Lower lobe of right lung (tissue), 2 donors: ENCODE measurements at regions not wholly inside any gene's neighbourhood (a gene's known extent, or its start where the extent isn't known, plus 50 kb on each side); places are given as distances from the start of the nearest gene placed in this dataset.
A peak's percentile ranks its signal among the peaks of the same experiment; 100 is the strongest.

Source experiments
- ATAC-seq, 2 donors: fragments of 200-7000 bp; cut with Tn5 transposase; one replicate each; pipeline ENCODE4 v1.9.1; 2020 to 2022; ENCODE audit warnings: mild to moderate bottlenecking in 2 of 2, moderate library complexity in 2 of 2
- DNase-seq: peaks from one replicate; pipeline ENCODE4 v3.0.0-alpha.2; 2020
- H3K27ac ChIP-seq: fragments of 200-600 bp; one replicate; pipeline ENCODE4 v1.8.0; 2022
- H3K27me3 ChIP-seq: fragments of 200-600 bp; one replicate; pipeline ENCODE4 v1.8.0; 2022; ENCODE audit warnings: low read depth
- H3K36me3 ChIP-seq: fragments of 200-600 bp; one replicate; pipeline ENCODE4 v1.8.0; 2022; ENCODE audit warnings: mild to moderate bottlenecking
- H3K4me1 ChIP-seq: fragments of 200-600 bp; one replicate; pipeline ENCODE4 v1.8.0; 2022
- H3K4me3 ChIP-seq: fragments of 200-600 bp; one replicate; pipeline ENCODE4 v1.8.0; 2022; ENCODE audit warnings: mild to moderate bottlenecking
- H3K9me3 ChIP-seq: fragments of 200-600 bp; one replicate; pipeline ENCODE4 v1.8.0; 2022
- intact Hi-C: fragments of 100-400 bp; cut with DNase I; formaldehyde crosslinking; loops from one replicate; pipeline ENCODE4 v1.11.0; 2022
- TF ChIP-seq, protein P1 (sequence below): fragments of 200-600 bp; IDR thresholded peaks from one replicate; pipeline ENCODE4 v1.8.0; 2022; ENCODE audit warnings: antibody characterized with exemption, mild to moderate bottlenecking
- donor health status: DM: no; HTN: yes; CAD: no; lungs with severe emphysema.

DNA sequence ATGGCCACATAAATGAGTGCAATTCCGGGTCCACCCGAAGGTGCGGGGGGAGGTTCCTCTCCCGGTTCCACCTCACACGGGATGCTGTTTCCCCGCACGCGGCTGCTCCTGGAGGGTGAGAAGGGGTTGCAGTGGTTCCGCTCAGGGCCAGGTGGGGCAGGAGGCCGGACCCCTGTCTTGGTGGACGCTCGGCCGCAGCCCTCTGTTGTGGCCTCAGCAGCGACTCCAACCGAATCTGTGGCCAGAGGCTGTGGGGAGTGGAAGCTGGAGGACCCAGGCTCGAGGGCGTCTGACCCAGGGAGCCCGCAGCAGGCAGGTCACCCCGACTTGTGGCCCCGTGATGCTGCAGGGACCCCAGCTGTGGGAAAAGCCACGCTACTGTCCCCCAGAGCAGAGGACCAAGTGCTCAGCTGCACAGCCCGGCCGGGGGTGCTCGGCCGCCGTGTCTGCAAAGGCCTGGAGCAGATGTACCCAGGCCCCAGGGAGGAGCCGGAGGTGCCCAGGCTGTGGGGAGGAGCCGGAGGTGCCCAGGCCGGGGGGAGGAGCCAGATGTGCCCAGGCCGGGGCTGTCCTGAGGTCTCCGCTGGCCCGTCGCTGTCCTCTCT lies 83.9 kb downstream of the RTP5 start:
- Histone ChIP-seq H3K4me1 (peaks cover 8% of the 10 kb centered on the region), H3K27me3 (peaks cover 3% of the 10 kb centered on the region), H3K27ac (no peak overlapping the region), H3K4me3 (no peak overlapping the region), H3K9me3 (no peaks in the 10 kb centered on the region), H3K36me3 (no peaks in the 10 kb centered on the region)
- intact Hi-C loops: no loop called here
- TF ChIP-seq, protein P1, sequence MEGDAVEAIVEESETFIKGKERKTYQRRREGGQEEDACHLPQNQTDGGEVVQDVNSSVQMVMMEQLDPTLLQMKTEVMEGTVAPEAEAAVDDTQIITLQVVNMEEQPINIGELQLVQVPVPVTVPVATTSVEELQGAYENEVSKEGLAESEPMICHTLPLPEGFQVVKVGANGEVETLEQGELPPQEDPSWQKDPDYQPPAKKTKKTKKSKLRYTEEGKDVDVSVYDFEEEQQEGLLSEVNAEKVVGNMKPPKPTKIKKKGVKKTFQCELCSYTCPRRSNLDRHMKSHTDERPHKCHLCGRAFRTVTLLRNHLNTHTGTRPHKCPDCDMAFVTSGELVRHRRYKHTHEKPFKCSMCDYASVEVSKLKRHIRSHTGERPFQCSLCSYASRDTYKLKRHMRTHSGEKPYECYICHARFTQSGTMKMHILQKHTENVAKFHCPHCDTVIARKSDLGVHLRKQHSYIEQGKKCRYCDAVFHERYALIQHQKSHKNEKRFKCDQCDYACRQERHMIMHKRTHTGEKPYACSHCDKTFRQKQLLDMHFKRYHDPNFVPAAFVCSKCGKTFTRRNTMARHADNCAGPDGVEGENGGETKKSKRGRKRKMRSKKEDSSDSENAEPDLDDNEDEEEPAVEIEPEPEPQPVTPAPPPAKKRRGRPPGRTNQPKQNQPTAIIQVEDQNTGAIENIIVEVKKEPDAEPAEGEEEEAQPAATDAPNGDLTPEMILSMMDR: no peak
- ATAC-seq (no peak), DNase-seq (no peak)

DNA sequence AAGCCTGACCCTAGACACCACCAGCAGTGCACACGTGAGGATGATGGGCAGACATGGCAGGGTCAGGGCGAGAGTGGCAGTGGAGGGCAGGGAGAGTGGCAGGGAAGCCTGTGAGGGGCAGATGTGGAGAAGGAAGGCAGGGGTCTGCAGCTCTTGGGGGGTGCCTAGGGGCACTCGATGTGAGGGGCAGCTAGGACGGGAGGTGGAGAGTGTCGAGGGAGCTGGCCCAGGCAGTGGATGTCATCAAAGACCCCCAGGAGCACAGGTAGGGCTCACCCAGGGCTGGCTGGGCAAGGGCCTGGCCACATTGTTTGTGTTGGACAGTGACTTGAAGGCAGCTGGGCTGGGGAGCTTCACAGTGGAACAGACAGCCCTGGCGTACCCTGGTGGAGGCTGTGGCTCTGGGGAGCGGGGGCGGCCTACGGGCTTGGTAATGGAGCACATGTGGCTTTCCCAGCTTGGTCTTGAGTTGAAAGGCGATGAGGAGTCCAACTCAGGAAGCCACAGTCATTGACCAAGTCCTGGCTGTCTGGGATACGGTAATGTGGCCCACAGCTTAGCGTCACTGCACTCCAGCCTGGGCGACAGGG lies 87.1 kb downstream of the RTP5 start:
- no peaks in the 10 kb centered on the region for H3K9me3 ChIP-seq
- H3K4me3 ChIP-seq: no peak overlapping the region
- H3K27ac ChIP-seq: no peak overlapping the region
- peaks cover 5% of the 10 kb centered on the region for H3K4me1 ChIP-seq
- TF ChIP-seq, protein P1: no peak
- no peak for ATAC-seq
- intact Hi-C loops: no loop called here
- DNase-seq: no peak
- H3K27me3 ChIP-seq: peaks cover 3% of the 10 kb centered on the region
- H3K36me3 ChIP-seq: no peaks in the 10 kb centered on the region

DNA sequence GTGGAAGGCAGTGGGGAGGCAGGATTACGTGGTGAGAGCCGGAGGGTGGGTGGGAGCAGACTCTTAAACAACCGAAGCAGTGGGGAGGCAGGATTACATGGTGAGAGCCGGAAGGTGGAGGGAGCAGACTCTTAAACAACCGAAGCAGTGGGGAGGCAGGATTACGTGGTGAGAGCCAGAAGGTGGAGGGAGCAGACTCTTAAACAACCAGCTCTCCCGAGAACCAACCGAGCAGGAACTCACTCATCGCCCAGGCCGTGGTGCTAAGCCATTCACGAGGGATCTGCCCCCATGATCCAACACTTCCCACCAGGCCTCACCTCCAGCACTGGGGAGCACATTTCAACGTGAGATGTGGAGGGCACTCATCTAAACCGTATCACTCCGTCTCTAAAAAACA lies 87.7 kb downstream of the RTP5 start:
- ATAC-seq (no peak), DNase-seq (no peak)
- Histone ChIP-seq H3K27me3 (peaks cover 3% of the 10 kb centered on the region), H3K4me3 (no peak overlapping the region), H3K4me1 (peaks cover 5% of the 10 kb centered on the region), H3K27ac (no peak overlapping the region), H3K9me3 (no peaks in the 10 kb centered on the region), H3K36me3 (no peaks in the 10 kb centered on the region)
- intact Hi-C loops: no loop called here
- TF ChIP-seq, protein P1: no peak

DNA sequence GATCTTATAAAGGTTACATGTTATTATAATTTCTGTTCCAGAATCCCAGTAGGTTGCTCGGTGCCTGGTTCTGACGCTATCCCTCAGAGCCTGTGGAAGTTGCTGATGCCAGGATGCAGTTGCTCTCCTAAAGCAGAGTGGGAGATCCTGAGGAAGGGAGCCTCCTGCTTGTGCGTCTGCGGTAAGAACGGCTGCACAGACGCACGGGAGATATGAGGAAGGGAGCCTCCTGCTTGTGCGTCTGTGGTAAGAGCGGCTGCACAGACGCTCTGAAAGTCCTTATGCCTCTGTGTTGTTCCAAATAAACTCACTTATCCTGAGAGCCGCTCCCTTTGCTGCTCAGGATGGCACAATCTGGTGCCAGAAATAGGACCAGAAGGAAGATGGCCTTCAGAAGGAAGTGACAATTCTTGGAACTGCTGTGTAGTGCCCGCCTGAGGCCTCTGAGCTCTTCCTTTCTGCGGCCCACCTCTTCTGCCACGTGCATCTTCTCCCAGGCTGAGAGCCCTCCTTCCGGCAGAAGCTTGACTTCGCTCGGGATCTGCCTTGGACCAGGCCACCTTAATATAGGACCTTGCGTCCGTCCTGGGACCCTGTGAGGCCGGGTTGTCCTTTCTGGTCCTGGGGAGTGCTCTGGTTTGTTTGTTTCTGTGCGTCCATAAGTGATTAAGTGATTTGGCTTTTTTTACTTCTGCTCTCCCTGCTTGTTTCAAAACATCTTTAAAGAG lies 89.5 kb downstream of the RTP5 start:
- no peaks in the 10 kb centered on the region for H3K27me3 ChIP-seq
- ATAC-seq (peak in 1 of 2 donors; percentile 25), DNase-seq (no peak)
- intact Hi-C loops: no loop called here
- H3K36me3 ChIP-seq: no peaks in the 10 kb centered on the region
- peaks cover 5% of the 10 kb centered on the region for H3K4me1 ChIP-seq
- TF ChIP-seq, protein P1: no peak
- no peak overlapping the region for H3K27ac ChIP-seq
- H3K4me3 ChIP-seq: no peak overlapping the region
- no peaks in the 10 kb centered on the region for H3K9me3 ChIP-seq

DNA sequence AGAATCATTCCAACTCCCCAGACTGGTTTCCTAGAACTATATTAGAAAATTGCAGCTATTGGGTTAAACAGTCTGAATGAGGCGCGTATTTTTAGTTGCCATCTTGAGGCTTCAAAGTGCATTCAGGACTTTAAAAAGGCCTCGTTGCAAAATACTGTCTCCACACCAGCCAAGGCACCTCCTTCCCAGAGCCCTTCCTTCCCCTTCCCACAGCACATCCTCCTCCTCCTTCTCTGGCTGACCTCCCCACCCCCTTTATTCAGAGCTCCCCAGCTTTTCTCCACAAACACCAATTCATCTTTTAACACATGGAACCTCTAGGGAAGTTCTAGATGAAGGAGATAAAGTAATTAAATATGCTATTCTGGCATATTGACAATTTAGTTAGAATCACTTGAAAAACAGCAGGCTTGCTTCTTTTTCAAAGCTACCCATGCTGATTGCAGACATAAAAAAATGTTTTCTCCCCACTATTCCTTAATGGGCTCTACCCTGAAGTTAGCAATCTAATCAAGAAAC lies 90.3 kb downstream of the RTP5 start:
- H3K27ac ChIP-seq: no peak overlapping the region
- no peaks in the 10 kb centered on the region for H3K36me3 ChIP-seq
- ATAC-seq (no peak), DNase-seq (no peak)
- H3K9me3 ChIP-seq: no peaks in the 10 kb centered on the region
- TF ChIP-seq, protein P1: no peak
- intact Hi-C loops: no loop called here
- peaks cover 5% of the 10 kb centered on the region for H3K4me1 ChIP-seq
- H3K4me3 ChIP-seq: no peak overlapping the region
- no peaks in the 10 kb centered on the region for H3K27me3 ChIP-seq
